H1 (cell line): ENCODE measurements at regions not wholly inside any gene's neighbourhood (a gene's known extent, or its start where the extent isn't known, plus 50 kb on each side); places are given as distances from the start of the nearest gene placed in this dataset.
A peak's percentile ranks its signal among the peaks of the same experiment; 100 is the strongest.

Experiments
- BACH1 ChIP-seq: IDR thresholded peaks from 2 replicates; pipeline ENCODE4 v1.6.1; 2012; ENCODE audit warnings: low read length, improper control_type of control experiment
- BCL11A ChIP-seq, 2 experiments: IDR thresholded peaks; one replicate each; pipeline ENCODE4 v1.6.1; 2011; ENCODE audit warnings: low read depth in 2 of 2, low read length in 2 of 2, mild to moderate bottlenecking in 2 of 2
- BRCA1 ChIP-seq: IDR thresholded peaks from 2 replicates; pipeline ENCODE4 v1.6.1; 2012; ENCODE audit warnings: low read depth, low read length, improper control_type of control experiment
- EGR1 ChIP-seq: IDR thresholded peaks from 2 replicates; pipeline ENCODE4 v1.6.1; 2011; ENCODE audit warnings: low read depth, low read length, borderline replicate concordance
- EP300 ChIP-seq, 2 experiments: IDR thresholded peaks; 1 replicate in 1 of 2; 2 replicates in 1 of 2; pipeline ENCODE4 v1.6.1; 2011 to 2012; ENCODE audit warnings: low read depth in 2 of 2, low read length in 2 of 2, mild to moderate bottlenecking in 2 of 2, borderline replicate concordance in 1 of 2, inconsistent platforms in 1 of 2, moderate library complexity in 1 of 2
- EZH2 ChIP-seq: fragments of 200-600 bp; sonication (generic); IDR thresholded peaks from 2 replicates; pipeline ENCODE4 v1.7.1; 2012; ENCODE audit warnings: low read depth, mild to moderate bottlenecking, moderate library complexity, low read length, inconsistent platforms; ENCODE audit not compliant: severe bottlenecking
- GABPA ChIP-seq: IDR thresholded peaks from 2 replicates; pipeline ENCODE4 v1.6.1; 2011; ENCODE audit warnings: mild to moderate bottlenecking, low read length, moderate library complexity, borderline replicate concordance; ENCODE audit not compliant: insufficient read depth
- JUN ChIP-seq: IDR thresholded peaks from 2 replicates; pipeline ENCODE4 v1.6.1; 2011; ENCODE audit warnings: low read depth, mild to moderate bottlenecking, improper control_type of control experiment, low read length
- NANOG ChIP-seq: IDR thresholded peaks from 2 replicates; pipeline ENCODE4 v1.6.1; 2011; ENCODE audit warnings: low read length, low read depth, mild to moderate bottlenecking, inconsistent platforms; ENCODE audit not compliant: insufficient read depth, poor library complexity, severe bottlenecking
- POU5F1 ChIP-seq: IDR thresholded peaks from 2 replicates; pipeline ENCODE4 v1.6.1; 2011; ENCODE audit warnings: low read depth, mild to moderate bottlenecking, low read length, moderate library complexity
- RAD21 ChIP-seq, 2 experiments: IDR thresholded peaks in 1 of 2; conservative IDR thresholded peaks in 1 of 2; 2 replicates each; pipeline ENCODE4 v1.6.1; 2011; ENCODE audit warnings: low read depth in 2 of 2, low read length in 2 of 2, improper control_type of control experiment in 1 of 2, inconsistent platforms in 1 of 2, mild to moderate bottlenecking in 1 of 2, moderate library complexity in 1 of 2
- RBBP5 ChIP-seq: IDR thresholded peaks from 2 replicates; pipeline ENCODE4 v1.7.1; 2012; ENCODE audit warnings: low read depth, mild to moderate bottlenecking, inconsistent platforms, low read length, moderate library complexity, borderline replicate concordance
- RNF2 ChIP-seq: fragments of 200-900, 300-1000 bp; sonication (generic); IDR thresholded peaks from 2 replicates; pipeline ENCODE4 v1.7.1; 2016; ENCODE audit warnings: borderline replicate concordance, low read depth, mild to moderate bottlenecking, antibody characterized with exemption, low read length; ENCODE audit not compliant: poor library complexity, severe bottlenecking; ENCODE audit errors: missing control alignments
- RXRA ChIP-seq: IDR thresholded peaks from 2 replicates; pipeline ENCODE4 v1.6.1; 2011; ENCODE audit warnings: low read depth, mild to moderate bottlenecking, low read length, moderate library complexity; ENCODE audit not compliant: insufficient read depth
- SAP30 ChIP-seq: fragments of 300-600 bp; sonication (generic); IDR thresholded peaks from 2 replicates; pipeline ENCODE4 v1.7.1; 2012; ENCODE audit warnings: low read length, moderate library complexity, mild to moderate bottlenecking, inconsistent platforms; ENCODE audit not compliant: insufficient read depth, insufficient replicate concordance
- TAF1 ChIP-seq: IDR thresholded peaks from 2 replicates; pipeline ENCODE4 v1.6.1; 2011; ENCODE audit warnings: mild to moderate bottlenecking, low read depth, low read length
- TAF7 ChIP-seq: optimal IDR thresholded peaks from 2 replicates; pipeline ENCODE3; 2011; ENCODE audit warnings: low read depth, mild to moderate bottlenecking, inconsistent platforms, low read length, moderate library complexity, borderline replicate concordance
- TCF12 ChIP-seq: IDR thresholded peaks from 2 replicates; pipeline ENCODE4 v1.6.1; 2011; ENCODE audit warnings: low read depth, mild to moderate bottlenecking, low read length
- TEAD4 ChIP-seq: IDR thresholded peaks from 2 replicates; pipeline ENCODE4 v1.6.1; 2012; ENCODE audit warnings: low read depth, low read length, inconsistent platforms, mixed read lengths
- USF2 ChIP-seq: IDR thresholded peaks from 2 replicates; pipeline ENCODE4 v1.6.1; 2011; ENCODE audit warnings: low read length, improper control_type of control experiment
- ZNF274 ChIP-seq: IDR thresholded peaks from 2 replicates; pipeline ENCODE4 v1.7.0; 2012; ENCODE audit warnings: low read length, borderline replicate concordance; ENCODE audit errors: extremely low read depth

GRCh38 chr9:118522093-118523028, 818.2 kb downstream of the TLR4 start (continued):
- TF ChIP-seq BRCA1 (no peak; the same call in 1 of the 2 replicates), RAD21 (IDR thresholded peaks at IDR 0.05 in 1 of 2, conservative IDR thresholded peaks at IDR 0.05 in 1 of 2; ENCODE audit: low read depth in 2 of 2, low read length in 2 of 2) (peak; percentile 93 to 95), RXRA (no peak), ZNF274 (no peak), TEAD4 (0 out of 2 replicates have a peak, but pooled peaks have one; percentile 21), POU5F1 (no peak), TCF12 (no peak), JUN (no peak), EP300 (IDR thresholded peaks at IDR 0.05; ENCODE audit: borderline replicate concordance in 1 of 2, low read depth in 2 of 2, low read length in 2 of 2) (no peak), BCL11A (IDR thresholded peaks at IDR 0.05; ENCODE audit: low read depth in 2 of 2, low read length in 2 of 2) (no peak), EZH2 (no peak), TAF1 (no peak), TAF7 (no peak), BACH1 (no peak; the same call in 1 of the 2 replicates), USF2 (no peak), SAP30 (no peak), EGR1 (no peak), GABPA (no peak), RNF2 (no peak), RBBP5 (no peak), NANOG (no peak)
